Ovary (tissue), 7 donors: ENCODE measurements at regions not wholly inside any gene's neighbourhood (a gene's known extent, or its start where the extent isn't known, plus 50 kb on each side); places are given as distances from the start of the nearest gene placed in this dataset.

Source experiments
- DNase-seq, 5 donors: peaks; one replicate each; pipeline ENCODE4 v3.0.0-alpha.2; 2019 to 2020
- H3K27ac ChIP-seq, 2 donors: fragments of 200-600 bp; one replicate each; pipeline versions ENCODE4 v1.5.1 to v1.8.0; 2019 to 2022
- H3K27me3 ChIP-seq: fragments of 200-600 bp; one replicate; pipeline ENCODE4 v1.8.0; 2022
- H3K36me3 ChIP-seq: fragments of 200-600 bp; sonication (generic); one replicate; pipeline ENCODE4 v1.5.1; 2019
- H3K4me1 ChIP-seq: one replicate; pipeline ENCODE4 v1.8.1; 2013; ENCODE audit warnings: mild to moderate bottlenecking, moderate library complexity; ENCODE audit not compliant: insufficient read depth
- H3K4me3 ChIP-seq: fragments of 200-600 bp; sonication (generic); one replicate; pipeline ENCODE4 v1.5.1; 2017
- H3K9me3 ChIP-seq, 2 donors: fragments of 200-600 bp in 1 of 2; sonication (generic) in 1 of 2; one replicate each; pipeline versions ENCODE4 v1.5.1 to v1.8.1; 2013 to 2019; ENCODE audit warnings: mild to moderate bottlenecking in 1 of 2, moderate library complexity in 1 of 2
- EP300 ChIP-seq: sonication (generic); formaldehyde crosslinking; IDR thresholded peaks from one replicate; pipeline ENCODE4 v1.6.1; 2017; ENCODE audit warnings: antibody characterized with exemption
- POLR2A ChIP-seq: fragments of 450-650 bp; IDR thresholded peaks from one replicate; pipeline ENCODE4 v1.6.1; 2017; ENCODE audit warnings: antibody characterized with exemption, mild to moderate bottlenecking, moderate library complexity
- WGBS, 3 donors: extraction: QIAGEN DNeasy Blood & Tissue Kit in 1 of 3; methylation state at CpG; one replicate each; pipeline versions ENCODE4 v1.1.5 to v1.1.7; 2013 to 2017; 5-methylcytosine and 5-hydroxymethylcytosine counted together
- intact Hi-C, 4 donors: fragments of 100-400 bp; cut with DNase I; formaldehyde crosslinking; loops; one replicate each; pipeline versions ENCODE4 v1.11.0 to v1.15.1; 2022 to 2023
- TF ChIP-seq, protein P1 (sequence below), 3 donors: fragments of 450-650 bp in 2 of 3; fragments of 200-600 bp in 1 of 3; IDR thresholded peaks; one replicate each; pipeline versions ENCODE4 v1.5.1 to v1.8.0; 2016 to 2022; ENCODE audit warnings: antibody characterized with exemption in 3 of 3, mild to moderate bottlenecking in 1 of 3
- donor health status: DM: no; HTN: no; CAD: no; lungs with moderate emphysema.
- donor health status: DM: no; HTN: no; CAD: no.
- donor health status: Bipolar disorder and iron deficiency.
- donor health status: DM: no; HTN: no; CAD: no.
- donor health status: DM: yes; HTN: yes; CAD: no.

DNA sequence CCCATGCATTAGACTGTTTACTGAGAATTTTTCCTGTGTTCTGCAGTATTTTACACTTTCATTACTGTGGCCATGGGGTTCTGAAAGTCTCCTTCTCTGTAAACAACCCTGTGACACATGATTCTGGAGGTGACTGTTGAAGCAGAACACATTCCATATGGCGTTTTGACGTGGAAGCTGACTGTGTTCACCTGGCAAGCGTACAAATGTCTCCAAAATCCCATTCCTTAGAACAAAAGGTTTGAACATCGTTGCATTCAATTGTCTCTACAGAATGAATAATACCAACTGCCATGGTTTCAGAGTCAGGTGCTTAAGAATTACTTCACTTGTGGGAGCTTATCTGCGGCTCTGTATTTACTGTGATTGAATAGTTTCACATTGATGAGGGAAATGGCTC lies 485.6 kb upstream of the TMEM132C start:
- no peaks in the 10 kb centered on the region for H3K9me3 ChIP-seq
- WGBS, 3 donors = 72 to 79% (median 73%) methylated on average over 5 of the region's 5 CpGs
- intact Hi-C loops = no loop called here

DNA sequence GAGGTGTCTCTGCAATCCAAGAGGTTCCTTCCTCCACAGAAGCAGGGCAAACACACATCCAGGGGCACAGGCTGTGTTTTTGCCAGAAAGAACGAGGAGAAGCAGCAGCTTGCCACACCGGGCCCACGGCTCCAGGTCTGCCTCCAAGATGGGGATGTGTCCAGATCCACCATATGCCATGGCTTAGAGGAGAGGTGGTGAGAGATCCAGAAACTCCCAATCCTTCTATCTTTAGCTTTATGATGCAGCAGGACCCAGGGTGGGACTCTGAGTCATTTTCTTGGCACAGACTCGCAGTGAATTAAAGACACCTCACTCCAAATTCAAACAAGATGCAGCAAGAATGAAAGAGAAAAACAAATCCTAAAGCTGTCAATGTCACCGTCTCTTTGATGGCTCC lies 481.4 kb upstream of the TMEM132C start:
- H3K9me3 ChIP-seq = no peaks in the 10 kb centered on the region
- no peaks in the 10 kb centered on the region for H3K27me3 ChIP-seq
- H3K36me3 ChIP-seq = no peaks in the 10 kb centered on the region
- no peak overlapping the region for H3K27ac ChIP-seq
- no peaks in the 10 kb centered on the region for H3K4me1 ChIP-seq
- intact Hi-C loops = no loop called here
- no peak overlapping the region for H3K4me3 ChIP-seq
- TF ChIP-seq EP300 = no peak
- TF ChIP-seq, protein P1, sequence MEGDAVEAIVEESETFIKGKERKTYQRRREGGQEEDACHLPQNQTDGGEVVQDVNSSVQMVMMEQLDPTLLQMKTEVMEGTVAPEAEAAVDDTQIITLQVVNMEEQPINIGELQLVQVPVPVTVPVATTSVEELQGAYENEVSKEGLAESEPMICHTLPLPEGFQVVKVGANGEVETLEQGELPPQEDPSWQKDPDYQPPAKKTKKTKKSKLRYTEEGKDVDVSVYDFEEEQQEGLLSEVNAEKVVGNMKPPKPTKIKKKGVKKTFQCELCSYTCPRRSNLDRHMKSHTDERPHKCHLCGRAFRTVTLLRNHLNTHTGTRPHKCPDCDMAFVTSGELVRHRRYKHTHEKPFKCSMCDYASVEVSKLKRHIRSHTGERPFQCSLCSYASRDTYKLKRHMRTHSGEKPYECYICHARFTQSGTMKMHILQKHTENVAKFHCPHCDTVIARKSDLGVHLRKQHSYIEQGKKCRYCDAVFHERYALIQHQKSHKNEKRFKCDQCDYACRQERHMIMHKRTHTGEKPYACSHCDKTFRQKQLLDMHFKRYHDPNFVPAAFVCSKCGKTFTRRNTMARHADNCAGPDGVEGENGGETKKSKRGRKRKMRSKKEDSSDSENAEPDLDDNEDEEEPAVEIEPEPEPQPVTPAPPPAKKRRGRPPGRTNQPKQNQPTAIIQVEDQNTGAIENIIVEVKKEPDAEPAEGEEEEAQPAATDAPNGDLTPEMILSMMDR (IDR thresholded peaks at IDR 0.05) = no peak
- TF ChIP-seq POLR2A = no peak
- DNase-seq = no peak
- WGBS, 3 donors = 33 to 52% (median 52%) methylated on average over 5 of the region's 5 CpGs

More for the DNA sequence above, 485.6 kb upstream of the TMEM132C start:
- H3K27me3 ChIP-seq = no peaks in the 10 kb centered on the region
- no peak overlapping the region for H3K27ac ChIP-seq
- H3K4me1 ChIP-seq = no peaks in the 10 kb centered on the region
- DNase-seq = no peak
- no peaks in the 10 kb centered on the region for H3K36me3 ChIP-seq
- TF ChIP-seq, protein P1 (IDR thresholded peaks at IDR 0.05) = no peak
- TF ChIP-seq POLR2A = no peak
- TF ChIP-seq EP300 = no peak
- H3K4me3 ChIP-seq = no peak overlapping the region

DNA sequence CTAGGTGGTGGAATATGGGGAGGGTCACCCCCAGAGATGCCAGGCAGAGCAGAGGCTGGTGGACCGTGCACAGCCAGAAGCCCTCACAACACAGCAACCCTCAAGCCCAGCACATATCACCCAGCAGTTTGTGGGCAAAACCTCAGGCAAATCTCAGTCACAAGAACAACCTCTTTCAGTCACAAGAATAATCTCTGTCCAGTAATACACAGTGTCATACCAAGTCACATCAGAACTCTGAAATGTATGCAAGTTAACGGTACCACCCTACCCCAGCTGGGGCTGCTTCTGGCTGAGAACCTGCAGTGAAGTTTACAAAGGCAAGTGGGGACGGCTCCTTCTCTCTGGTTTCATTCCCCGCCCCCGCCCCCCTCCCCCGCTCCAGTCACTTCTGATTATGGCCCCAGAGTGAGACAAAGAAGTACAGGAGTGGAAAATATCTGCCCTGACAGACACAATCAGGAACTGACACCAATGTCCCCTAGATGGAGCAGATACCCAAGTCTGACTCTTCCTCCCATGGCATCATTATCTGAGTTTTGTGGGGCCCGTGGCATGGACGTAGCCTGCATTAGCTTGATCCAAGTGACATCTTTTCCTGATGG lies 480.9 kb upstream of the TMEM132C start:
- 56 to 64% (median 63%) methylated on average over 8 of the region's 8 CpGs for WGBS, 3 donors
- DNase-seq = no peak
- no peaks in the 10 kb centered on the region for H3K4me1 ChIP-seq
- TF ChIP-seq EP300 = no peak
- TF ChIP-seq POLR2A = no peak
- TF ChIP-seq, protein P1 (IDR thresholded peaks at IDR 0.05) = no peak
- H3K4me3 ChIP-seq = no peak overlapping the region
- intact Hi-C loops = no loop called here
- no peaks in the 10 kb centered on the region for H3K9me3 ChIP-seq
- H3K27ac ChIP-seq = no peak overlapping the region
- no peaks in the 10 kb centered on the region for H3K27me3 ChIP-seq
- H3K36me3 ChIP-seq = no peaks in the 10 kb centered on the region

DNA sequence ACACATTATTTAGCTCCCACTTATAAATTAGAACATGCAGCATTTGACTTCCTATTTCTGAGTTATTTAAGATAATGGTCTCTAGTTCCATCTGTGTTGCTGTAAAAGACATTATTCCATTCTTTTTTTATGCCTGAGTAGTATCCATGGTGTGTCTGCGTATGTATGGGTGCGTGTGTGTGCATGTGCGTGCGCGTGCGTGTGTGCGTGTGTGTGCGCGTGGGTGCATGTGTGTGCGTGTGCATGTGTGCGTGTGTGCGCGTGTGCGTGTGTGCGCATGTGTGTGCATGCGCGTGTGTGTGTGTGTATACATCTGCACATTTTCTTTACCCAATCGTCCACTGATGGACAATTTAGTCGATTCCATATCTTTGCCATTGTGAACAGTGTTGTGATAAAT lies 479.4 kb upstream of the TMEM132C start:
- Histone ChIP-seq H3K9me3 (no peaks in the 10 kb centered on the region), H3K4me3 (no peak overlapping the region), H3K4me1 (no peaks in the 10 kb centered on the region), H3K27me3 (no peaks in the 10 kb centered on the region), H3K36me3 (no peaks in the 10 kb centered on the region), H3K27ac (no peak overlapping the region)
- no peak for TF ChIP-seq POLR2A
- TF ChIP-seq EP300 = no peak
- TF ChIP-seq, protein P1 (IDR thresholded peaks at IDR 0.05) = no peak
- DNase-seq = no peak
- 73 to 86% (median 80%) methylated on average over 19 of the region's 19 CpGs for whole genome bisulfite sequencing, 3 donors
- intact Hi-C loops = no loop called here
